OCI-LY3 (cell line): ENCODE measurements at regions not wholly inside any gene's neighbourhood (a gene's known extent, or its start where the extent isn't known, plus 50 kb on each side); places are given as distances from the start of the nearest gene placed in this dataset.

Experiments
- H2AFZ ChIP-seq: fragments of 200-600, 300-600 bp; shearing (Covaris generic); 2 replicates; pipeline ENCODE4 v1.6.0; 2014; ENCODE audit warnings: antibody characterized with exemption, low read depth, low read length
- H3K27ac ChIP-seq: fragments of 200-600, 300-600 bp; sonication (generic); 2 replicates; pipeline ENCODE4 v1.5.1; 2014; ENCODE audit warnings: mild to moderate bottlenecking, low read length, moderate library complexity, mixed read lengths
- H3K27me3 ChIP-seq: fragments of 200-600, 300-600 bp; sonication (generic); 2 replicates; pipeline ENCODE4 v1.6.1; 2014; ENCODE audit warnings: low read depth, low read length, mixed read lengths
- H3K36me3 ChIP-seq: fragments of 200-600, 300-600 bp; sonication (generic); replicated peaks from 2 replicates; pipeline ENCODE3; 2014; ENCODE audit warnings: low read depth, low read length, mixed read lengths
- H3K4me1 ChIP-seq: fragments of 300-600, 200-600 bp; sonication (generic); 2 replicates; pipeline ENCODE4 v1.6.1; 2014; ENCODE audit warnings: low read length, mixed read lengths
- H3K4me2 ChIP-seq: fragments of 200-600, 300-600 bp; sonication (generic); 2 replicates; pipeline ENCODE4 v1.6.1; 2014; ENCODE audit warnings: low read length, mixed read lengths
- H3K4me3 ChIP-seq: fragments of 300-600, 200-600 bp; sonication (generic); 2 replicates; pipeline ENCODE4 v1.5.1; 2014; ENCODE audit warnings: antibody characterized with exemption, mild to moderate bottlenecking, low read length, moderate library complexity
- H3K79me2 ChIP-seq: fragments of 300-600, 200-600 bp; shearing (Covaris generic); 2 replicates; pipeline ENCODE4 v1.6.1; 2014; ENCODE audit warnings: mild to moderate bottlenecking, low read length, mixed read lengths
- H3K9ac ChIP-seq: fragments of 300-600, 200-600 bp; shearing (Covaris generic); 2 replicates; pipeline ENCODE4 v1.6.0; 2014; ENCODE audit warnings: mild to moderate bottlenecking, low read length, moderate library complexity
- H3K9me3 ChIP-seq: fragments of 200-600, 300-600 bp; shearing (Covaris generic); 2 replicates; pipeline ENCODE4 v1.6.1; 2014; ENCODE audit warnings: low read length, mixed read lengths; ENCODE audit not compliant: insufficient read depth
- H4K20me1 ChIP-seq: fragments of 200-600, 300-600 bp; sonication (generic); 2 replicates; pipeline ENCODE4 v1.6.1; 2016; ENCODE audit warnings: low read length, mixed read lengths; ENCODE audit not compliant: insufficient read depth
- EZH2phosphoT487 ChIP-seq: fragments of 200-600 bp; shearing (Covaris generic); IDR thresholded peaks from 2 replicates; pipeline ENCODE4 v1.6.1; 2018; ENCODE audit warnings: antibody characterized with exemption, mixed run types, low read depth
- TF ChIP-seq, protein P1 (sequence below): fragments of 200-600, 300-600 bp; sonication (generic); IDR thresholded peaks from 2 replicates; pipeline ENCODE4 v1.5.1; 2014; ENCODE audit warnings: antibody characterized with exemption, low read length, low read depth

DNA sequence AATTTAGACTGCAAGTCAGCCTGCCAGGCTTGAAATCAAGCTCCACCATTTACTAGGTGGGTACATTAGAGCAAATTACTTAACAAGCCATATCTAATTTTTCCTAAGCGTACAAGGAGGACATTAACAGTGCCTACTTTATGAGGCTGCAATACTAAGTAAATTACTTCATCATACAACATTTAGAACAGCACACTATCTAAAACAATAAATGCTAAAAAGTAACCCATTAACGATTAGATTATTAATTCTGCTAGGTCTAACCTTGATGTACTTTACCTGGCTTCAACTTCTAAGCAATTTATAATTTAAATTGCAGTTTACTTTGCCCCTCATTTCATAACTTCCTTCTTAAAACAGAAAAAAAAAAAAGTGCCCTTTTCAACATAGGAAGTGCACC is 1155.6 kb upstream of the NCAM2 start:
- Histone ChIP-seq H3K4me3 (no peak overlapping the region), H3K79me2 (no peaks in the 10 kb centered on the region), H3K36me3 (no peaks in the 10 kb centered on the region), H4K20me1 (no peaks in the 10 kb centered on the region), H3K9me3 (no peaks in the 10 kb centered on the region), H3K9ac (no peak overlapping the region), H3K27ac (no peak overlapping the region), H3K27me3 (no peaks in the 10 kb centered on the region), H2AFZ (no peak overlapping the region), H3K4me1 (no peaks in the 10 kb centered on the region), H3K4me2 (no peak overlapping the region)
- TF ChIP-seq EZH2phosphoT487 = no peak
- TF ChIP-seq, protein P1, sequence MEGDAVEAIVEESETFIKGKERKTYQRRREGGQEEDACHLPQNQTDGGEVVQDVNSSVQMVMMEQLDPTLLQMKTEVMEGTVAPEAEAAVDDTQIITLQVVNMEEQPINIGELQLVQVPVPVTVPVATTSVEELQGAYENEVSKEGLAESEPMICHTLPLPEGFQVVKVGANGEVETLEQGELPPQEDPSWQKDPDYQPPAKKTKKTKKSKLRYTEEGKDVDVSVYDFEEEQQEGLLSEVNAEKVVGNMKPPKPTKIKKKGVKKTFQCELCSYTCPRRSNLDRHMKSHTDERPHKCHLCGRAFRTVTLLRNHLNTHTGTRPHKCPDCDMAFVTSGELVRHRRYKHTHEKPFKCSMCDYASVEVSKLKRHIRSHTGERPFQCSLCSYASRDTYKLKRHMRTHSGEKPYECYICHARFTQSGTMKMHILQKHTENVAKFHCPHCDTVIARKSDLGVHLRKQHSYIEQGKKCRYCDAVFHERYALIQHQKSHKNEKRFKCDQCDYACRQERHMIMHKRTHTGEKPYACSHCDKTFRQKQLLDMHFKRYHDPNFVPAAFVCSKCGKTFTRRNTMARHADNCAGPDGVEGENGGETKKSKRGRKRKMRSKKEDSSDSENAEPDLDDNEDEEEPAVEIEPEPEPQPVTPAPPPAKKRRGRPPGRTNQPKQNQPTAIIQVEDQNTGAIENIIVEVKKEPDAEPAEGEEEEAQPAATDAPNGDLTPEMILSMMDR = no peak

DNA sequence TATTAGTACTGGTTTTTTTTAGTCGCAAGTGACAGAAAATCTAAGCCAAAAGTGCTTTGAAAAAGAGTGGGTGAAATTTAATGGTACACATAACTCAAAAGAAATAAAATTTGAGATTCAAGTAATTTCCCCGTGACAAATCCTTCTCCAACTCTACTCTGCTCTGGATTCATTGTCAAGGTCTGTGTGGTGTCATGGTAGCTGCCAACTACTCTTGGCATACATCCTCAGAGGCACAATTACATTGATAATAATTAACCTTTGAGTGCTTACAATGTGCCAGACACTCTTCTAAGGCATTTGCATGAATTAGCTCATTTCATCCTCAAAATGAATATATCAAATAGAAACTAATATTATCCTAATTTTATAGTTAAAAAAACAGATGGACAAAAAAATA is 1153.9 kb upstream of the NCAM2 start:
- H3K79me2 ChIP-seq = no peaks in the 10 kb centered on the region
- no peak overlapping the region for H3K27ac ChIP-seq
- no peaks in the 10 kb centered on the region for H3K9me3 ChIP-seq
- no peak overlapping the region for H3K9ac ChIP-seq
- H3K4me1 ChIP-seq = no peaks in the 10 kb centered on the region
- H3K36me3 ChIP-seq = no peaks in the 10 kb centered on the region
- H3K27me3 ChIP-seq = no peaks in the 10 kb centered on the region
- no peak for TF ChIP-seq EZH2phosphoT487
- TF ChIP-seq, protein P1 = no peak
- no peak overlapping the region for H3K4me2 ChIP-seq
- no peak overlapping the region for H3K4me3 ChIP-seq
- no peak overlapping the region for H2AFZ ChIP-seq
- no peaks in the 10 kb centered on the region for H4K20me1 ChIP-seq

DNA sequence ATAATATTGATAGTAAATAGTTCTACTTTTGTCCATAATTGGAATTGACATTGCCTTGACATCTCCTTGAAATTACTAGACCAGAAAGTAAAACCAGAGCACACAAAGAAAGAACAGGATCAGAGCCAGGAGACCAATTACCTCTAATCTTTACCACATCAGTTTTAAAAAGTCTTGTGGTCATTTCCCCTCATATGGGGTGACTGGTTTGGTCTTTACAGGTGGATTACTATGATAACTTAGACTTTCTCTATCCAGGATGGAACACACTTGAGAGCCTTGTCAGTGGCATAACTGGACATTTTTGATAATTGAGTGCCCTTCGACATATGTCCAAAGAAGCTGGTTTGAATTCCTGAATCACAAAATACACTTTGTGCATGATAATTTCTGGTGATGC is 1148.1 kb upstream of the NCAM2 start:
- H3K9ac ChIP-seq = no peak overlapping the region
- no peaks in the 10 kb centered on the region for H3K27me3 ChIP-seq
- no peaks in the 10 kb centered on the region for H3K9me3 ChIP-seq
- H3K4me1 ChIP-seq = no peaks in the 10 kb centered on the region
- H4K20me1 ChIP-seq = no peaks in the 10 kb centered on the region
- no peak overlapping the region for H3K27ac ChIP-seq
- H3K4me3 ChIP-seq = no peak overlapping the region
- TF ChIP-seq, protein P1 = no peak
- no peak for TF ChIP-seq EZH2phosphoT487
- no peak overlapping the region for H2AFZ ChIP-seq
- H3K36me3 ChIP-seq = no peaks in the 10 kb centered on the region
- no peaks in the 10 kb centered on the region for H3K79me2 ChIP-seq
- H3K4me2 ChIP-seq = no peak overlapping the region

DNA sequence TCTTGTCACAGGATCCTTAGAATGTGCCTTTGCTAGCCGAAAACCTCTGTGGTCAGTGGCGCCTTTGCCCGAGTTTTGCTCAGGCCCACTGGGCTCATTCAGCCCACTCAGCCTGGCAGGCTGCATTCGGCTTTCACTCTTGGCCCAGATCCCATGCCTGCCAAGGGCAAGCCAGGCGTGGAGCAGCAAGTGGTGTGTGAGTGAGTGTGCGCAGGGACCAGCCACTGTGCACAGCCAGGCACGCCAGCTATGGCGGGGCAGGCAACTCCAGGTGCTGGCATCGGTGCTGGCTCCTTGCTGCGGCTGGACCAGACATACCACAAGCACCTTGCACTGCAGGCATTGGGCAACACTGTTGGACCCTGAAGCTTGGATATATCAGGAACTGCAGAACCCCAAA is 1145.1 kb upstream of the NCAM2 start:
- H3K9ac ChIP-seq = no peak overlapping the region
- no peaks in the 10 kb centered on the region for H3K27me3 ChIP-seq
- H3K79me2 ChIP-seq = no peaks in the 10 kb centered on the region
- no peak overlapping the region for H2AFZ ChIP-seq
- H3K36me3 ChIP-seq = no peaks in the 10 kb centered on the region
- H3K4me2 ChIP-seq = no peak overlapping the region
- no peaks in the 10 kb centered on the region for H3K4me1 ChIP-seq
- no peaks in the 10 kb centered on the region for H4K20me1 ChIP-seq
- H3K27ac ChIP-seq = no peak overlapping the region
- no peaks in the 10 kb centered on the region for H3K9me3 ChIP-seq
- TF ChIP-seq EZH2phosphoT487 = no peak
- TF ChIP-seq, protein P1 = no peak
- no peak overlapping the region for H3K4me3 ChIP-seq
